Skeletal muscle tissue (tissue), 3 donors: ENCODE measurements at regions not wholly inside any gene's neighbourhood (a gene's known extent, or its start where the extent isn't known, plus 50 kb on each side); places are given as distances from the start of the nearest gene placed in this dataset.

Experiments
- H3K27ac ChIP-seq: one replicate; pipeline ENCODE4 v1.7.0; 2013; ENCODE audit warnings: mild to moderate bottlenecking, low read depth, low read length, inconsistent platforms
- H3K27me3 ChIP-seq, 3 donors: one replicate each; pipeline ENCODE4 v1.7.0; 2013; ENCODE audit warnings: low read length in 3 of 3; ENCODE audit not compliant: control insufficient read depth in 3 of 3, insufficient read depth in 3 of 3
- H3K36me3 ChIP-seq, 3 donors: one replicate each; pipeline ENCODE4 v1.7.0; 2013; ENCODE audit warnings: low read length in 3 of 3; ENCODE audit not compliant: control insufficient read depth in 3 of 3, insufficient read depth in 3 of 3
- H3K4me1 ChIP-seq, 3 donors: one replicate each; pipeline ENCODE4 v1.7.0; 2013; ENCODE audit warnings: low read length in 3 of 3, mild to moderate bottlenecking in 3 of 3; ENCODE audit not compliant: control insufficient read depth in 3 of 3, insufficient read depth in 3 of 3
- H3K4me3 ChIP-seq, 3 donors: one replicate each; pipeline ENCODE4 v1.7.0; 2013; ENCODE audit warnings: low read length in 3 of 3
- H3K9ac ChIP-seq, 3 donors: one replicate each; pipeline ENCODE4 v1.7.0; 2013; ENCODE audit warnings: low read length in 3 of 3, mild to moderate bottlenecking in 3 of 3, moderate library complexity in 2 of 3, low read depth in 1 of 3
- H3K9me3 ChIP-seq, 3 donors: one replicate each; pipeline ENCODE4 v1.7.0; 2013; ENCODE audit warnings: low read length in 3 of 3; ENCODE audit not compliant: control insufficient read depth in 3 of 3
- donor health status: Osteomylitis.

DNA sequence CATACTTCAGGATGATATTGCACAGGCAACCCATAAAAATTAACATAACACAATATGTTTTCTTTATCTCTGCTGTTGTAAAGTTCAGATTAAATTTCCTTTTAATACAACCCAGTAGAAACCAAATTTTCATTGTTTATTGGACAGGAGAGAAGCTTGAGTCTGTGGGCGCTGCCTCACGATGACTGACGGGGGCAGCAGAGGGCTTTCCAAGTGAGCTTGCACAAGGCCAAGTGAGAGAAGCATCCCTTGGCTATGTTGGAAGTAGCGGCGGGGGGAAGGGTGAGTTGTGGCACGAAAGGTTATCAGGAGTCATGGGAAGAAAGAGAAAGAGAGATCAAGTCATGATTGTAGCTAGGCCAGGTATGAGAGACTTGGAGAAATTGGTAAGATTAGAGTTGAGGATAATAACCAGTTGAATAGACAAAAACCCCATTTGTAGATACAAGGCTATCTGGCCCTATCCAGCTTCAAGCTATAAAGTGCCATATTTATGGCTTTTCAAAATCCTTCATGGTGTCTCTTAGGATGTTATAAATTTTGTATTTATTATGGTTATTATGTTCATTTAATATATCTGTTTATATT lies 413.7 kb upstream of the FAM98A start:
- no peaks in the 10 kb centered on the region for H3K36me3 ChIP-seq
- no peaks in the 10 kb centered on the region for H3K4me1 ChIP-seq
- no peaks in the 10 kb centered on the region for H3K27me3 ChIP-seq
- H3K9me3 ChIP-seq: no peaks in the 10 kb centered on the region
- no peak overlapping the region for H3K9ac ChIP-seq
- no peak overlapping the region for H3K4me3 ChIP-seq
- no peak overlapping the region for H3K27ac ChIP-seq

DNA sequence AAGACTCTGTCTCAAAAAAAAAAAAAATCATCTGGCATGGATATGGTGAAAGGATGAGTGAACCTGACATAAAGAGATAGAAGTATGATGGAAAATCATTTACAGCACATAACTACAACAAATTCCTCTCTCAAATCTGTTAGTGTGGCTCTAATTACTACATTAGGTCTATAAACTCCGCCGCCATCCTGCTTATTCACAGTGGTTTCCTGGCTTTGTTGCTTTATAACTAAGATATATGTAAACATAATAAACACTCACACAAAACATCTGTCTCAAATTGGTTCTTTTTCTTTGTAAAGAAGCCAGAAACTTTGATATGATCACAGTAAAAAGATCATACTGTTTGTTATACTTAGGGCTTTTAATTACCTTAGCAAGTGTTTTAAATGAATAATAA lies 412.6 kb upstream of the FAM98A start:
- no peaks in the 10 kb centered on the region for H3K9me3 ChIP-seq
- H3K4me3 ChIP-seq: no peak overlapping the region
- no peaks in the 10 kb centered on the region for H3K4me1 ChIP-seq
- no peak overlapping the region for H3K9ac ChIP-seq
- no peaks in the 10 kb centered on the region for H3K27me3 ChIP-seq
- no peak overlapping the region for H3K27ac ChIP-seq
- H3K36me3 ChIP-seq: no peaks in the 10 kb centered on the region

- H3K4me3 ChIP-seq: no peak overlapping the region
- H3K9me3 ChIP-seq: no peaks in the 10 kb centered on the region
- H3K9ac ChIP-seq: no peak overlapping the region
- H3K36me3 ChIP-seq: no peaks in the 10 kb centered on the region
- H3K27me3 ChIP-seq: no peaks in the 10 kb centered on the region
- H3K27ac ChIP-seq: no peak overlapping the region
- H3K4me1 ChIP-seq: no peaks in the 10 kb centered on the region
These were observed 406.8 kb upstream of the FAM98A start for GRCh38 chr2:34005901-34006300.

DNA sequence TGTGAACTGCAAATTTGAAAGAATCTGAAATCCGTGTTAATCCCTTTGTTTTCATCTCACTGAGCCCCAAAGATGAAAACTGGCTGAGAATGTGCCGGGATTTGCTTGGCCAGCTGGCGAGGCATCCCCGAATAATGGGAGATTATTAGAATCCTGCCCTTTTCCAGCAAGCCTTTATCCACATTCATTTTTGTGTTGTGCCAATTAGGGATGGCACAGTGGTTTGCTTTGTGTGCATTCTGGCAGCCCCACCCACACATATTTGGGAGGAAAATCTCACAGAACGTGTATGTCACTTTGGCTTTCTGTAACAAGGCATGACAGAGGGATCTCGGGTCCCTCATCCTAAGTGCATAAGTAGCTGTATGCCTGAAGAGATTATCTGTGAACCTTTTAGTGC lies 405.8 kb upstream of the FAM98A start:
- Histone ChIP-seq H3K27ac (no peak overlapping the region), H3K36me3 (no peaks in the 10 kb centered on the region), H3K27me3 (no peaks in the 10 kb centered on the region), H3K4me3 (no peak overlapping the region), H3K9ac (no peak overlapping the region), H3K4me1 (no peaks in the 10 kb centered on the region), H3K9me3 (no peaks in the 10 kb centered on the region)

GRCh38 chr2:34003795-34004194 lies 404.7 kb upstream of the FAM98A start:
- Histone ChIP-seq H3K27ac (no peak overlapping the region), H3K4me3 (no peak overlapping the region)

DNA sequence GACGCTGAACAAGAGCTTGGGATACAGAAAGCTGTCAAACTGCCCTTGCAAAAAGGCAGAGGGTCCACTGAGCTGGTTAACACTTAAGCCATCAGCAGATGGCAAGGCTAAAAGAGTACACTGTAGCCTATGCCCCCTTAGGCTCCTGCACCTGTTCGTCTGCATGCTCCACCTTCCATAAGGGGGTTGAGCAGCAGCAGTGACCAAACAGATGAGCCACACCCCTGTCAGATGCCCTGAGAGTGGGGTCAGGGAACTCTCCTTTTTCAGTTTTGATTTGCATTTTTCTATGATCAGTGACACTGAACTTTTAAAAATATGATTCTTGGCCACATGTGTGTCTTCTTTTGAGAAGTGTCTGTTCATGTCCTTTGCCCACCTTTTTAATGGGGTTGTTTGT lies 402.5 kb upstream of the FAM98A start:
- Histone ChIP-seq H3K27me3 (no peaks in the 10 kb centered on the region), H3K9ac (no peak overlapping the region), H3K4me3 (no peak overlapping the region), H3K36me3 (no peaks in the 10 kb centered on the region), H3K9me3 (peaks cover 7 to 8% (median 8%) of the 10 kb centered on the region in 3 donors), H3K27ac (no peak overlapping the region), H3K4me1 (no peaks in the 10 kb centered on the region)

More at GRCh38 chr2:34003795-34004194, 404.7 kb upstream of the FAM98A start:
- no peak overlapping the region for H3K9ac ChIP-seq
- no peaks in the 10 kb centered on the region for H3K27me3 ChIP-seq
- no peaks in the 10 kb centered on the region for H3K9me3 ChIP-seq
- no peaks in the 10 kb centered on the region for H3K4me1 ChIP-seq
- H3K36me3 ChIP-seq: no peaks in the 10 kb centered on the region

- H3K4me1 ChIP-seq: no peaks in the 10 kb centered on the region
- H3K9ac ChIP-seq: no peak overlapping the region
- no peaks in the 10 kb centered on the region for H3K27me3 ChIP-seq
- H3K27ac ChIP-seq: no peak overlapping the region
- no peaks in the 10 kb centered on the region for H3K36me3 ChIP-seq
- no peaks in the 10 kb centered on the region for H3K9me3 ChIP-seq
- H3K4me3 ChIP-seq: no peak overlapping the region
These were observed 385.0 kb upstream of the FAM98A start for GRCh38 chr2:33984131-33984530.

- Histone ChIP-seq H3K9me3 (no peaks in the 10 kb centered on the region), H3K9ac (no peak overlapping the region), H3K4me3 (no peak overlapping the region), H3K27ac (no peak overlapping the region), H3K4me1 (no peaks in the 10 kb centered on the region), H3K36me3 (no peaks in the 10 kb centered on the region), H3K27me3 (no peaks in the 10 kb centered on the region)
These were observed 379.4 kb upstream of the FAM98A start for GRCh38 chr2:33978471-33978870.

DNA sequence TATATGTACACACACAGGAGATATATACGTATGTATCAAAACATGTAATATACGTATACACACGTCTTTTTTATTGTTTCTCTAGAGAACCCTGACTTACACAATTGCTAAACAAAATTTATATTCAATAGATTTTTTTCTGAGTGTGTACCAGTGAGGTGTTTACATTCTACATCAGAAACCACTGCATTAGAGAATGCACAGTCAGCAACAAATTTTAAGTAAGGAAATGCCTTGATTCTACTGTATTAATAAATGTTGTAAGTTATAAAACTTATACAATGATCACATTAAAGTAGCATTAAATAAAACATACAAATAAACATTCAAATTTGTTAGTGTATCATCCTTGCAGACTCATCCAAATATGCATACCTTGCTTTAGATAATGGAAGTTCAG lies 376.4 kb upstream of the FAM98A start:
- Histone ChIP-seq H3K4me3 (no peak overlapping the region), H3K27ac (no peak overlapping the region), H3K9me3 (no peaks in the 10 kb centered on the region), H3K9ac (no peak overlapping the region), H3K4me1 (no peaks in the 10 kb centered on the region), H3K27me3 (no peaks in the 10 kb centered on the region), H3K36me3 (no peaks in the 10 kb centered on the region)

DNA sequence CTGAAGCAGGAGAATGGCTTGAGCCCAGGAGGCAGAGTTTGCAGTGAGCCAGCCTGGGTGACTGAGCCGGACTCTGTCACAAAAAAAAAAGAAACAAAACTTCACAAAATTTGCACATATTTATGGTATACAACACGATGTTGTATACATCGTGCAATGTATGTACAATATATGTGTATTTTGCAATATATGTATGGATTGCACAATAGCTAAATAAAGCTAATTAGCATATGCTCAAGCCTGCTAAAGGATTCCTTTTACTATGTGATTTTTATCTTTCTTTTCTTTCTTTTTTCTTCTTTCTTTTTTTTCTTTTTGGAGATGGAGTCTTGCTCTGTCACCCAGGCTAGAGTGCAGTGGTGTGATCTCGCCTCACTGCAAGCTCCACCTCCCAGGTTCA lies 368.0 kb upstream of the FAM98A start:
- Histone ChIP-seq H3K9ac (no peak overlapping the region), H3K4me3 (no peak overlapping the region), H3K4me1 (no peaks in the 10 kb centered on the region), H3K27ac (no peak overlapping the region), H3K9me3 (no peaks in the 10 kb centered on the region), H3K36me3 (no peaks in the 10 kb centered on the region), H3K27me3 (no peaks in the 10 kb centered on the region)

DNA sequence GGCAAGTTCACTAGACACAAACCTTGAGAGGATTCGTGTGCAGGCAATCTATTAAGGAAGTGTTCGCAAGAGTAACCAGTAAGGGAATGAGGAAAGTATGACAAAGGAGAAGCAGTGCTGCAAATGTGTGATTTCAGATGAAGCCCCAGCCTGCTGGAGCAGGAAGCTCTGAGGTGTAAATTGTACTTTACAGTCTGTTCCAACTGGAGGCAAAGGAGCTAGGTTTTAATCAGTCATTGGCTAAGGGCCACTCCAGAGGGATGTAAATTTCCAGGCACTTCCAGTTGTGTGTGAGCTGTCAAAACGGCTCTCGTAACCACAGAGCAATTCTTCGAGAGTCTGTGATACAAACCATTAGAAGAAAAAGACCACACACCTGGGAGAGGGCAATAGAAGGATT lies 359.5 kb upstream of the FAM98A start:
- no peaks in the 10 kb centered on the region for H3K36me3 ChIP-seq
- H3K4me3 ChIP-seq: no peak overlapping the region
- no peak overlapping the region for H3K9ac ChIP-seq
- no peaks in the 10 kb centered on the region for H3K9me3 ChIP-seq
- H3K27me3 ChIP-seq: no peaks in the 10 kb centered on the region
- H3K4me1 ChIP-seq: no peaks in the 10 kb centered on the region
- H3K27ac ChIP-seq: no peak overlapping the region
